Chondrocyte (in vitro differentiated cells): ENCODE measurements at regions not wholly inside any gene's neighbourhood (a gene's known extent, or its start where the extent isn't known, plus 50 kb on each side); places are given as distances from the start of the nearest gene placed in this dataset.

Experiments used
- DNase-seq: peaks from one replicate; pipeline ENCODE4 v3.0.0; 2021; ENCODE audit warnings: mixed read lengths, low spot score
- H3K27ac Mint-ChIP-seq: one replicate; pipeline ENCODE4 v1.8.0; 2021; ENCODE audit warnings: mild to moderate bottlenecking, moderate library complexity, mixed read lengths; ENCODE audit not compliant: unreplicated experiment
- H3K27me3 Mint-ChIP-seq: 2 replicates; pipeline ENCODE4 v1.8.0; 2021; ENCODE audit warnings: low read depth, mixed read lengths
- H3K36me3 Mint-ChIP-seq: 2 replicates; pipeline ENCODE4 v1.8.0; 2021; ENCODE audit warnings: low read depth, mixed read lengths
- H3K4me1 Mint-ChIP-seq: 2 replicates; pipeline ENCODE4 v1.8.0; 2021; ENCODE audit warnings: low read depth, mild to moderate bottlenecking, mixed read lengths
- H3K4me3 Mint-ChIP-seq: one replicate; pipeline ENCODE4 v1.8.0; 2021; ENCODE audit warnings: mild to moderate bottlenecking, moderate library complexity, mixed read lengths; ENCODE audit not compliant: unreplicated experiment
- H3K9me3 Mint-ChIP-seq: 2 replicates; pipeline ENCODE4 v1.8.0; 2021; ENCODE audit warnings: low read depth, mixed read lengths
- CTCF ChIP-seq: fragments of 200-600 bp; sonication (generic); IDR thresholded peaks from 2 replicates; pipeline ENCODE4 v1.5.0; 2021; ENCODE audit warnings: antibody characterized with exemption, mild to moderate bottlenecking, moderate library complexity

- H3K27me3 Mint-ChIP-seq, result peaks cover 5% of the 10 kb centered on the region
- TF ChIP-seq CTCF, result no peak
- peaks cover 6% of the 10 kb centered on the region for H3K9me3 Mint-ChIP-seq
- H3K4me3 Mint-ChIP-seq, result no peak overlapping the region
- H3K27ac Mint-ChIP-seq, result no peak overlapping the region
- H3K36me3 Mint-ChIP-seq, result peaks cover 2% of the 10 kb centered on the region
- H3K4me1 Mint-ChIP-seq, result peaks cover 9% of the 10 kb centered on the region
- no peak for DNase-seq
These were observed 807.3 kb upstream of the TMEM132C start for GRCh38 chr12:127459687-127460086.

GRCh38 chr12:127463237-127463636, 803.7 kb upstream of the TMEM132C start:
- Mint-ChIP-seq H3K36me3 (no peaks in the 10 kb centered on the region), H3K27ac (no peak overlapping the region), H3K27me3 (peaks cover 12% of the 10 kb centered on the region), H3K9me3 (peaks cover 6% of the 10 kb centered on the region), H3K4me3 (no peak overlapping the region), H3K4me1 (no peaks in the 10 kb centered on the region)
- no peak for DNase-seq
- TF ChIP-seq CTCF, result no peak

- Mint-ChIP-seq H3K4me1 (peaks cover 17% of the 10 kb centered on the region), H3K9me3 (no peaks in the 10 kb centered on the region), H3K27ac (no peak overlapping the region), H3K4me3 (no peak overlapping the region), H3K27me3 (peaks cover 12% of the 10 kb centered on the region), H3K36me3 (no peaks in the 10 kb centered on the region)
- DNase-seq, result no peak
- TF ChIP-seq CTCF, result no peak
These were observed 797.6 kb upstream of the TMEM132C start for GRCh38 chr12:127469331-127469730.

DNA sequence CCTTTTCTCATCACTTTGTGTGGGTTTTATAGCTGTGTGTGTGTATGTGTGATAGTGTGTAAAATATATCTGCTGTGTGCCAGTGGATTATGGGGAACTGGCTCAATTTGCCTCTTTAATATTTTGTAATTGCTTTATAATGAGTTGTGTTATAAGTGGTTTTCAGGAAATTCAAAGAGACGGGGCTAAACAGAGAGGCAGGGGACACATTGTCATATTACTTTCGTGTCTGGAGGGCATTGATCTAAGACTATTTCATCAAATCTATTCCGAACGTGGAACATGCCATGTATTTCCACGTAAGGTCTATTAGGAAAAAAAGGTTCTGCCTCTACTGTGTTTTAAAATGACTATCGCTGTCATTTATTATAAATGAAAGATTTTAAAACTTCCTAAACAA, 793.2 kb upstream of the TMEM132C start:
- no peaks in the 10 kb centered on the region for H3K27me3 Mint-ChIP-seq
- H3K36me3 Mint-ChIP-seq, result no peaks in the 10 kb centered on the region
- no peaks in the 10 kb centered on the region for H3K9me3 Mint-ChIP-seq
- H3K4me3 Mint-ChIP-seq, result no peak overlapping the region
- H3K4me1 Mint-ChIP-seq, result peaks cover 13% of the 10 kb centered on the region
- no peak for TF ChIP-seq CTCF
- no peak overlapping the region for H3K27ac Mint-ChIP-seq
- no peak for DNase-seq

DNA sequence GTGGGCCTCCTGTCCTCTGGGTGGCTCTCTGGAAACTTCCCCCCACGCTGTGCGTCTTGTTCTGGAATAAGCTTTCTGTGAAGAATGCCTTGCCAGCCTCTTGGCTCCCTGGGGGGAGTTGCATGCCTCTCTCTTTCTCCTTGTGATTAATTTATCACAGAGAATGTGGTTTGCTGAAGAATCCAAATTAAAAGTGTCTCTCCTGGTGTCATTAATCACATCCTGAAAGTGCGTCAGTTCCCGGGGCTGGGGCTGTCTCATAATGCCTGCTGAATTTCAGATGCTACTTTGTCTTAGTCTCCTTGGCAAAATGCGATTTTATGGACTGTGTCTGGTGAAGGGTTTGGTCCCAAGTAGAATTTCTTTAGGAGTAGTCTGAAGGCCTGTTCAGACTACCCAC, 787.7 kb upstream of the TMEM132C start:
- no peak for TF ChIP-seq CTCF
- H3K9me3 Mint-ChIP-seq, result no peaks in the 10 kb centered on the region
- no peaks in the 10 kb centered on the region for H3K27me3 Mint-ChIP-seq
- no peak for DNase-seq
- no peak overlapping the region for H3K4me3 Mint-ChIP-seq
- H3K27ac Mint-ChIP-seq, result no peak overlapping the region
- H3K36me3 Mint-ChIP-seq, result no peaks in the 10 kb centered on the region
- H3K4me1 Mint-ChIP-seq, result no peaks in the 10 kb centered on the region
